Fibroblast of the aortic adventitia (primary cell): ENCODE measurements at regions not wholly inside any gene's neighbourhood (a gene's known extent, or its start where the extent isn't known, plus 50 kb on each side); places are given as distances from the start of the nearest gene placed in this dataset.

ENCODE experiments used
- DNase-seq: peaks from one replicate; pipeline ENCODE4 v3.0.0-alpha.2; 2010; ENCODE audit warnings: low read depth
- H3K4me3 ChIP-seq: 2 replicates; pipeline ENCODE4 v1.5.1; 2011; ENCODE audit warnings: low read depth, mild to moderate bottlenecking, control low read depth, low read length, moderate library complexity
- TF ChIP-seq, protein P1 (sequence below): IDR thresholded peaks from 2 replicates; pipeline ENCODE4 v1.5.1; 2011; ENCODE audit warnings: mild to moderate bottlenecking, low read length, control low read depth, inconsistent platforms; ENCODE audit not compliant: insufficient read depth

DNA sequence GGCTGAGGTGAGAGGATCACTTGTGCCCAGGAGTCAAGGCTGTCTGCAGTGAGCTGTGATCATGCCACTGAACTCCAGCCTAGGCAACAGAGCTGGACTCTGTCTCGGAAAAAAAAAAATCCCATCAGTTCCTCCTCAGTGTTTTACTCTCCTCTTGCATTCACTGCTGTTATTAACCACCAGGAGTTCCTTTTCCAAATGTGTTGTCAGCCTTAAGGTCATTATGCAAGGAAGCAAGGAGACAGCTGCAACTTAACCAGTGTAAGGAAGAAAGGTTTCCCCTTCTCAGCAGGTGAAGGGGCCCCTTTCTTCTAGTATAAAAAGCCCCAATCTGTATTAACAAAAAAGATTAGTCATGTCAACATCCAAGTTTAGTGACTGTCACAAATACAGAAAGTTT lies 86.6 kb upstream of the LEP start:
- TF ChIP-seq, protein P1, sequence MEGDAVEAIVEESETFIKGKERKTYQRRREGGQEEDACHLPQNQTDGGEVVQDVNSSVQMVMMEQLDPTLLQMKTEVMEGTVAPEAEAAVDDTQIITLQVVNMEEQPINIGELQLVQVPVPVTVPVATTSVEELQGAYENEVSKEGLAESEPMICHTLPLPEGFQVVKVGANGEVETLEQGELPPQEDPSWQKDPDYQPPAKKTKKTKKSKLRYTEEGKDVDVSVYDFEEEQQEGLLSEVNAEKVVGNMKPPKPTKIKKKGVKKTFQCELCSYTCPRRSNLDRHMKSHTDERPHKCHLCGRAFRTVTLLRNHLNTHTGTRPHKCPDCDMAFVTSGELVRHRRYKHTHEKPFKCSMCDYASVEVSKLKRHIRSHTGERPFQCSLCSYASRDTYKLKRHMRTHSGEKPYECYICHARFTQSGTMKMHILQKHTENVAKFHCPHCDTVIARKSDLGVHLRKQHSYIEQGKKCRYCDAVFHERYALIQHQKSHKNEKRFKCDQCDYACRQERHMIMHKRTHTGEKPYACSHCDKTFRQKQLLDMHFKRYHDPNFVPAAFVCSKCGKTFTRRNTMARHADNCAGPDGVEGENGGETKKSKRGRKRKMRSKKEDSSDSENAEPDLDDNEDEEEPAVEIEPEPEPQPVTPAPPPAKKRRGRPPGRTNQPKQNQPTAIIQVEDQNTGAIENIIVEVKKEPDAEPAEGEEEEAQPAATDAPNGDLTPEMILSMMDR = no peak
- DNase-seq = no peak
- H3K4me3 ChIP-seq = no peak overlapping the region

DNA sequence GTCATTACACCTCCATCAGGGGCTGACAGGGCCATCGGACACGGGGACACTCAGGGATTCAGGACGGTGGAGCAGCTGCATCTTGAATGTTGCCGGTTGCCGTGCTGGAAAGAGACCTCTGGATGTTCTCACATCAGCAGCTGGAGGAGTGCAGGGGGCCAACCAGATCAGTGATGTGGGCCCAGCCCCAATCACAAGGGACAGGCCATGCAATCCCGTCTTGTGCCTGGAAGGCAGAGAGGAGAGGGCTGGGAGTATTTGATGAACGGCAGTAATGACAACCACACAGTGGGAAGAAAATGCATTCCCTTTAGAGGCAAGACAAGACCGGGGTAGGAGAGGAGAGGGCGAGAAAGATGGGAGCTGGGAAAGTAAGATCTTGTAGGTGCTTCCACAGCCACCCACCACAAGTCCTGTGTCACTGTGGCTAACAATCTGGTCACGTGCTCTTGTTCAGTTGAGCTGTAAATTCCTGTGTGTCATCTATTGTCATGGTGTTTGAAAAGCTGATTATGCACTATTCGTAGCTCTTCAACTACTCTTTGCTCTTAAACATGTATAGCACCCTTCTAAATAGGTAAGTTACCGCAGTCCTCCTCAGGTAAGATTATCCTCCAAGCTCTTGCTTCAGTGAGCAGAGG lies 85.9 kb upstream of the LEP start:
- no peak for DNase-seq
- TF ChIP-seq, protein P1 = no peak
- H3K4me3 ChIP-seq = no peak overlapping the region

DNA sequence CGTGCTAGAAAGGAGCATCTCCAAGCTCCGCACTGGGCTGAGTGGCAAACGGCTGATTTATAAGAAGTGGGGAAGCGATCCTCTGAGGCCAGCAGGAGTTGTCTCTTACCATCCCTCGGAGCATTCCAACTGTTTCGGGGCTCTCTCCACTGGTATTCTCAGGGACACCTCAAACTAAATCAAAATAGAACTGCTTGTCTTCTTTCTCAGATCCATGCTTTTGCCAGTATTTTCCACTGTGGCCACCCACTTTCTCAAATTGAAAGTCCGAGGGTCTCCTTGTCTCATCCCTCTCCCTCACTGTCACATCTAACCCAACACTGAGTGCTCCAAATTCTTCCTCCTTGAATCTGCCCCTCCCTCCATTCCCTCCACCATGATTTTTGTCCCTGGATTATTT lies 83.2 kb upstream of the LEP start:
- no peak for DNase-seq
- H3K4me3 ChIP-seq = no peak overlapping the region
- TF ChIP-seq, protein P1 = no peak

DNA sequence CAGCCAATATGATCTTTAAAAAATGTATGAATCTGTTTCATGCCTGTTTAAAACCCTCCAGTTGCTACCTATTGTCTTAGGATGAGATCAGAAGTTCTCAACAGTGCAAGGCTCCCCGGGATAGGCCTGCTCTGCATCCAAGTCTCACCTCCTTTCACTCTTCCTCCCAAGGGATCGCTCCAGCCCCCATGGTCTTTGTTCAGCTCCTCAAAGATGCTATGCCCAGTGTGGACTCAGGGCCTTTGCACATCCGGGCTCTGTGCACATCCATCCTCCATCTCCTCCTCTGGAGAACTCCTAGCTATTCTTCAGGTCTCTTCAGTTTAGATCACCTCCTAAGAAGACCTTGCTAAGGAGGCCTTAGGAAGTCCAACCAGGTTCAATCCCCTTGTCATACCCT lies 82.7 kb upstream of the LEP start:
- DNase-seq = no peak
- no peak overlapping the region for H3K4me3 ChIP-seq
- TF ChIP-seq, protein P1 = no peak

DNA sequence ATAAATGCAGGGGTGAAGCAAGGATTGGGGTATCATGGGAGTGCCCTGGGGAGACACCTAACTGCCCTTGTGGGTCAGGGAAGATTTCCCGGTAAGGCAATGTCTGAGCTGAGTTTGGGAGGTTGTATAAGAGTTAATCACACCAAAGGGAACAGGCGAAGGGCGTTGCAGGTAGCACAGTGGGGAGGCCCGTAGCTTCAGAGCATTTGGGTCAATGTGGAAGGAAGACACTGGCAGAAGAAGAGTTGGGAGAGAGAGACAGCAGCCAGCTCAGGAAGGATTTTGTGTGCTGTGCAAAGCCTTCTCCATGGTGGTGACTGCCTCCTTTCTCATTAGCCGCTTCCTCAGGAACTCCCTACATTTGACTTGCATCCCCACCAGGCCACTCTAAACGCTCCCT lies 80.8 kb upstream of the LEP start:
- no peak overlapping the region for H3K4me3 ChIP-seq
- TF ChIP-seq, protein P1 = no peak
- DNase-seq = no peak

DNA sequence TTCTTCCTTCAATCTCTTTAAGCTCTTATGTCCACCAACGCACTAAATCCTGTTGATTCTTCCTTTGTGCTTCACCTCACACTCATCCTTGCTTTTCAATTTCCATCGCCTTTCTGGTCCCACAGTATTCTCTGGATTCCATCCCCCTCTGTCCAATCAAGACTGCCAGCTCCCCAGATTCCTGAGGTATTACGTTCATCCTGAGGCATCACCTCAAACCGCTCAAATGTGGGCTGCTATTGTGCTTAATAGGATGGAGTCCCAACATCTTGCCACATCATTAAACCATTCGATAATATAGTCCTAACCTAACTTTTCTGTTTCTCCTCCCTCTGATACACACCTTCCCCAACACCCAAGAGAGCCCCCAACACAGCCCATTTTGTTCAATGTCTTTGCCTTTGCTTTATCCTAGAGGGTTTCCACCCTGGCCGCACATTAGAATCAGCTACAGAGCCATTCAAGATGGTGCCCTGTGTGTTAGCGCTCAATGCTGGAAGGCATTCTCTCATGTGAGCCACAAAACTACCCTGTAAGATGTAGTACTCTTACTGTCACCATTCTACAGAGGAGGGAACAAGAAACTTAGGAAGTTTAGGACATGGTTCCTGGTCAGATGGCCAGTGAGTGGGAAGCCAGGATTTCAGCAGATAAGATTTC lies 79.5 kb upstream of the LEP start:
- TF ChIP-seq, protein P1 = no peak
- DNase-seq = no peak
- no peak overlapping the region for H3K4me3 ChIP-seq
